ENCODE measurements at regions not wholly inside any gene's neighbourhood (a gene's known extent, or its start where the extent isn't known, plus 50 kb on each side); places are given as distances from the start of the nearest gene placed in this dataset.

- TF ChIP-seq CTCF (IDR thresholded peaks at IDR 0.05; ENCODE audit: insufficient read depth, low read depth, low read length, missing control alignments), result no peak
Measured at GRCh38 chr16:86398201-86398600, 112.1 kb upstream of the FOXF1 start.

GRCh38 chr16:86398622-86399021, 111.7 kb upstream of the FOXF1 start:
- no peak for DNase-seq (ENCODE audit: low read depth)
- TF ChIP-seq CTCF (IDR thresholded peaks at IDR 0.05; ENCODE audit: insufficient read depth, low read depth, low read length, missing control alignments), result no peak
- no peak overlapping the region for H3K4me3 ChIP-seq (ENCODE audit: low read depth, low read length)

More at GRCh38 chr16:86398201-86398600, 112.1 kb upstream of the FOXF1 start:
- no peak for DNase-seq (ENCODE audit: low read depth)
- no peak overlapping the region for H3K4me3 ChIP-seq (ENCODE audit: low read depth, low read length)

- no peak overlapping the region for H3K4me3 ChIP-seq (ENCODE audit: low read depth, low read length)
- TF ChIP-seq CTCF (IDR thresholded peaks at IDR 0.05; ENCODE audit: insufficient read depth, low read depth, low read length, missing control alignments), result no peak
- DNase-seq (ENCODE audit: low read depth), result no peak
Measured at GRCh38 chr16:86401126-86401525, 109.2 kb upstream of the FOXF1 start.

GRCh38 chr16:86403085-86403484, 107.2 kb upstream of the FOXF1 start:
- no peak for DNase-seq (ENCODE audit: low read depth)
- no peak for TF ChIP-seq CTCF (IDR thresholded peaks at IDR 0.05; ENCODE audit: insufficient read depth, low read depth, low read length, missing control alignments)

GRCh38 chr16:86403541-86404163, 106.7 kb upstream of the FOXF1 start:
- no peak for DNase-seq (ENCODE audit: low read depth)
- TF ChIP-seq CTCF (IDR thresholded peaks at IDR 0.05; ENCODE audit: insufficient read depth, low read depth, low read length, missing control alignments), result no peak
- H3K4me3 ChIP-seq (ENCODE audit: low read depth, low read length), result no peak overlapping the region

More at GRCh38 chr16:86403085-86403484, 107.2 kb upstream of the FOXF1 start:
- no peak overlapping the region for H3K4me3 ChIP-seq (ENCODE audit: low read depth, low read length)

- TF ChIP-seq CTCF (IDR thresholded peaks at IDR 0.05; ENCODE audit: insufficient read depth, low read depth, low read length, missing control alignments), result no peak
- no peak for DNase-seq (ENCODE audit: low read depth)
- no peak overlapping the region for H3K4me3 ChIP-seq (ENCODE audit: low read depth, low read length)
Measured at GRCh38 chr16:86404678-86405077, 105.6 kb upstream of the FOXF1 start.

- TF ChIP-seq CTCF (IDR thresholded peaks at IDR 0.05; ENCODE audit: insufficient read depth, low read depth, low read length, missing control alignments), result no peak
- no peak for DNase-seq (ENCODE audit: low read depth)
Measured at GRCh38 chr16:86405319-86405718, 105.0 kb upstream of the FOXF1 start.

More at GRCh38 chr16:86405319-86405718, 105.0 kb upstream of the FOXF1 start:
- no peak overlapping the region for H3K4me3 ChIP-seq (ENCODE audit: low read depth, low read length)
